ENCODE measurements at regions not wholly inside any gene's neighbourhood (a gene's known extent, or its start where the extent isn't known, plus 50 kb on each side); places are given as distances from the start of the nearest gene placed in this dataset.

DNA sequence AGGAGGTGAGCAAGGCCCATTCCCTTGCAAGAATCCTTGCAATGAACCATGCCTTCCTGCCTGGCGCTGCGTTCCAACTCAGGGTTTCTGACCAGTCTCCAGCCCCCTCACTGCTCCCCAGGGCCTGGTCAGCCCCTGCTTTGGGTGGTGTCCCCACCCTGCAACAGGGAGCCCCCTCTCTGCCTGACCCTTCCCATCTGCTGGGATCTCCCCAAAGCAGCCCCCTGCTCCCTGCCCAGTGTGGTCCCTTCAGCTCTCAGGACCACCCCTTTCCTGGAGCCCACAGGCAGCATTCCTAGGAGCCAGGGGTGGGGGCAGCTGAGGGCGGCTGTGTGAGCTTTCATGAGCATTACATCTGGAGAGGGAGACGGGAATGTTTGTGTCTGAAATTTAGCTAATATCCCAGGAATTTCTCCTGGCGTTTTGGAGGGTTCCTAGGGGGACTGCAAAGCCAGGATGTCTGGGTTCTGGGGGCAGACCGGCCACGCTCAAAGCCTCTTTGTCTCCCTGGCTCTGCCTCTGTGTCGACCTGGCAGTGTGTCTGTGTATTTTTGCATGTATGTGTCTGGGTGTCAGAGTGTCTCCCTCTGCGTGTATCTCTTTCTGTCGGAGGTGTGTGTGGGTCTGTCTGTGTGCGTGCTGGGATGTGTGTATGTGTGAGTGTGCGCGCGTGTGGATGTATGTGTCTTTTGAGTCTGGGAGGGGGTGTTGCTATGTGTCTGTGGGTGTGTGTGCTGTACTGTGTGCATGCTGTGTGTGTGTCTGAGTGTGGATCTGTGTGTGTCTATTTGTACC lies 300.5 kb upstream of the ZMIZ1 start:
- DNase-seq: no peak

DNA sequence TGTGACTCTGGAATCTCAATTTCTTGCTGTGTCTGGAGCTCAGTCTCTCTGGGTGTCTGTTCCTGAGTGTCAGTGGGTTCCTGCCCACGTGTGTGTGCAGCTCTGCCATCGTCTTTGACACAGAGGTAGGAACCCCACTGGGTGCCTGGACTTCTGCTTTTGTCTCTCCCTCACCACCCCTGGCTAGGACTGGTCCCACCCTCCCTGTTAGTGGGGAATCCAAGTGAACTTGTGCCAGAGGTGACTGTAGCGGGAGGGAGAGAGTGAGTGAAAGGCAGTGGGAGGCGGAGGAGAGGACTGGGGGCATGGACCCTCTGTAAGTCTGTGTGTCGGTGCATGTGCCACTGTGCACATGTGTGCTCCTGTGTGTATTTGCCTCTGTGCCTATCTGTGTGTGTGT lies 299.9 kb upstream of the ZMIZ1 start:
- no peak for DNase-seq

DNA sequence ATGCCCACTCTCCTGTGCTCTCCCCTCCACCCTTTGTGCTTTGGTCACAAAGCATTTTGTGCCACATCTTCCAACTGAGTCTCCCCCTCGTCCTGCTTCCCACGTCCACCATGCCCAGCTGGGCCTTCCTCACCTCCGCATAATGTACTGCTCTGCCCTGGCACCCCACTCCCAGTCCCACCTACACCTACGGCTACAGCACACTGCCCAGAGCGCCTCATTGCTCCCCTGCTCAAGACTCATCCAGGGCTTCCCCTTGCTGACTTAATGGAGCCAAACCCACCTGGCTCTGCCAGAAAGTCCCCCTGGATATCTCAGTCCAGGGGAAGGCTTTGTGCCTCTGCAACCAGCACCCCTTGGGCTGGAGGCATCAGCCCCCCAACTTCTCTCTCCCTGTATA lies 299.2 kb upstream of the ZMIZ1 start:
- DNase-seq: no peak

DNA sequence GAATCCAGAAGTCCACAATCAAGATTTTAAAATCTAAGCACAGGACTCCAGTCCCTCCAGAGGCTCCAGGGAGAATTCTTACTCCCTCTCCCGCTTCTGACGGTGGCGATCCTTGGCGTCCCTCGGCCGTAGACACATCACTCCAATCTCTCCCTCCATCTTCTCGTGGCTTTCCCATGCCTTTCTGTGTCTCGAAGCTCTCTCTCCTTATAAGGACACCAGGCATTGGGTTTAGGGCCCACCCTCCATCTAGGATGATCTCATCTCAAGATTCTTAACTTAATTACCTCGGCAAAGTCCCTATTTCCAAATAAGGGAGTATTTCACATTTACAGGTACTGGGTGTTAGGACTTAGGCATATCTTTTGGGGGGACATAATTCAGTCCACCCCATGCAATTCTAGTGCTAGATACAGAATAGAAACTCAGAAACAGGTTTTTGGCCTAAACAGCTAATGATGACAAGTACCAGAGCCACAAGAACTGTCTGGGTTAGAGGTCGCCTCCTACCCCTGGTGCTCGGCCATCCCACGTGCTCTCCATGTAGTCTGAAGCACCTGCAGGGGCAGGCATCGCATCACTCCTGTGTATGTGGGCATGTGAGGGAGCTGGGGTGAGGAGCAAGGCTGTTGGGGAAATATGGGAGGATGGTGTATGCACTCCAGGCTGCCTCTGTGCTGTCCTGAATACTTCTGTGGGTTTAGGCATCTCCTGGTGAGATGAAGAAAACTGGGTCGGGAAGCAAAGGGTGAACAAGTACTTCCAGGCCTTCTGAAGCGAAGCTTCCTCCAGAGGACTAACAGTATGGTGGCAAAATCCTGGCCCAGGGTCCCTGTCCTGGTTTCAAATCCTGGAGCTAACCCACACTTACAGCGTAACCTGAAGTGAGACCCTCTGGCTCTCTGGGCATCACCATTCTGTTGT lies 298.3 kb upstream of the ZMIZ1 start:
- DNase-seq: no peak

DNA sequence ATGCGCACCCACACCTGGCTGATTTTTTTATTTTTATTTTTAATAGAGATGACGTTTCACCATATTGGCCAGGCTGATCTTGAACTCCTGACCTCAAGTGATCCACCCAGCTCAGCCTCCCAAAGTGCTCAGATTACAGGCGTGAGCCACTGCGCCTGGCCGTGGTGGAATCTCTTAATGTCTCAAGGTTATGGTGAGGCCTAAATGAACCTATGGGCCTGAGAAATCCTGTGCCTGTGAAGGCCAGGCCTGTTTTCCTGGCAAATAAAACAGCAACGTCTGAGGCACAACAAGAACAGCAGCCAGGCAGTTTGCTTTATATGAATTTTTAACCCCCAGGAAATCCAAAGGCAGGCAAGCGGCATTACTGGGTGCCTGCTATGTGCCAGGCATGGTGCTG lies 297.5 kb upstream of the ZMIZ1 start:
- DNase-seq: no peak

DNA sequence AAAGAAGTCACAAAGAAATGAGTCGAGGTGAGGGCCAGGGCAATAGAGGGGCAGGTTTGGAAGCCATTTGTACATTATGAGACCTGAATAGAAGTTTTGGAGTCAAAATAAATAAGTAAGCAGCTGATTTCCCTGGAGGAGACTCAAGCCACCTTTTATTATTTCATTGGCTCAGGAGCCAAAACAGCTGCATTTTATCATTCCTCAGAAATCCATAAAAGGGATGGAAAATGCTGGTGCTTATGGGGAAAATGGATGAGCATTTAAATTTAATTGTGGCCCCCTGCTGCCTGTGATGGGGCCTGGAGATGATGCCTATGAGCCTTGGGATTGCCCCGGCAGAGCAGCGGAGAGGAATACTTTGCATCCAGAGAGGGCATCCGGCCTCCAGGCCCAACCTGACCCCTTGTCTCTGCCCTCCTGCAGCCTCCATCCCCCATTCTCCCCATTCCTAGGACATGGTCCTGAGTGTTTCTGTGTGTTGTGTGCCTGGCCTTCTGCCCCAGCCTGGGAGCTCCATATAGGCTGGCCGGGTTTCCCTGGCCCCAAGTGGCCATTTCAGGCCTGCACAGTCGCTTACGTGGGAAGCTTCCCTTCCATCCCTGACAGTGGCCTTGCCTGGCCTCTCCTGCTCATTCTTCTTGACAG lies 296.8 kb upstream of the ZMIZ1 start:
- no peak for DNase-seq

DNA sequence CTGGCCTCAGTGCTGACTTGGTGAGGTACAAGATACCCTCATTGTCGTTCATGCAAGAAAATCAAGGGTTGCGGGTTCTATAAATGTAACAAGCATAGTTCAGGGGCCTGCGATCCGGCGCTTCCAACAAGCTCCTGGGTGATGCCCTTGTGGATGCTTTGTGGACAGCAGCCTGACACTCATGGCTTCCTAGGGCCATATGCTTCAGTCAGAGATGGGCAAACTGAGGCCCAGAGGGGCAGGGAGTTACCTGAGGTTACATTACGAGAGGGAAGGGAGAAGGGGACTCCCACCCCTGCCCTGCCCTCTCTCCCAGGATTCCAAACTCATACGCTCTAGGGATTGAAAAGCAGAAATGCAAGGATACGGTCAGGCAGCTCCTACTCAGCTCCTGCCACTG lies 296.3 kb upstream of the ZMIZ1 start:
- no peak for DNase-seq

DNA sequence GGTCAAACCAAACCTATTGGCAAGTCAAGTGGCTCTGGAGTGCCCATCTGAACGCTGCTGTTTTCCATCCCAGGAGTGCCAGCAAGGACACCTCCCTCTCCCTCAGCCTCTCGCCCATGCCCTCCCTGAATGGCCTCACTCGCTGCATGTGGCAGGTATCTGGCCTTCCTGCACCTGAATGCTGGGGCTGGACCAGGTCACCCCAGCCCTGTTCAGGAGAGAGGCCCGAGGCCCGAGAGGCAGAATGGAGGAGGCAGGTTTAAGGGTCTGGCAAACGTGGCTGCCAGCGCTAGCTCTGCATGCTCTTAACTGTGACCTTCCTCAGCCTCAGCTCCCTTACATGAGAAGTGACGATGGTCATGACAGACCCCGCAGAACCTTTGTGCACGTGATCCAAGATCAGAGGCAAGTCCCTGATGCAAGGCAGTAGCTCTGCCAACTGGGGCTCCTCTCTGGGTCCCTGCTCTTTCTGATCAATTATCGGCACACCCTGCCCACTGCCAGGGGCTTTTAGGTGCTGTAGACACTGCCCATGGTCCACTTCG lies 295.7 kb upstream of the ZMIZ1 start:
- no peak for DNase-seq

DNA sequence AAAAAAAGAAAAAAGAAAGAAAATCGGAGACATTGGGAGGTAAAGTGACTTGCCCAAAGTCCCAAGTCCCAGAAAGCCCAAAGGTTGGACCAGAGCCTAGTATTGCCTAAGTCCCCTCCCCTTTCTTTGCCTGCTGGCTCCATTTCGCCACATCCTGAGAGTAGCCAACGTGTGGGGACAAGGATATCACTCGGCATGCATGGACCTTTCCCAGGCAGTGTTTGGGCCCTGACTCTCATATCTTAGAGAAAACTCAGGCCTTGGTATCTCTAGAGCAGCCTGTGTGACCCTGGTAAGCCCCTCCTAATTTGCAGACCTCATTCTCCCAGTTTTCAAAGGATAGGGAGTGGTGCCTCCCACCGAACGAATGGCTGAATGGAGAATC lies 294.2 kb upstream of the ZMIZ1 start:
- DNase-seq: no peak

DNA sequence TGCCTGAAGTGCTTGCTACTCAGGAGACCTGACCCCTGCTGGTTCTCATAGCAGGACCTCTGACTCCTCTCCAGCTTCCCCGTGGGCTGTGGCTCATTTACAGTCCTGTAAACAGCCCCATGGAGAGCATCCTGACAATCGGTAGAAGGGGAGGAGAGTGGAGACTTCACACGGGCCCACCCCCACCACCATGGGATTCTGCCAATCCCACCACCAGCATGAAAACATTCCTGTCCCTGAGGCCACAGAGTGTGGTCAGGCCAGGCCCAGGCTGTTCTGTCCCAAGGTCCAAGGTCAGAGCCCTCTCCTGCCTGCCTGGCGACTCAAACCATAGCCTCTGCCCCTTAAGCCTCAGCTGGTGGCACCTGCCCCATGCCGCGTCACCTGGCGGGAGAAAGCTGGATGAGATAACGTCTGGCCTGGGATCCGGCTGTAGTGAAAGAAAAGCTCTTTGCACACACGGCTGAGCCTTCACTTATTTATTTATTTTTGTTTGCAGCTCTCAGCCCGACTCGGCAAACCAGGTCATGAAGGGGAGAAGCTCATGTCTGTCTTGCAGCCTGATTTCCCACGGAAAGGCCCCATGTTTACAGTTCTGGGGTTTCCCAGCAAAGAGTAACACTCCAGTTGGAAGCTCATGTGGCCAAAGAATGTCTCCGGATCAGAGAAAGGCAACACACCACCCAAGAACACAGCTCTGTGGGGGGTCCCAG lies 293.6 kb upstream of the ZMIZ1 start:
- DNase-seq: no peak

DNA sequence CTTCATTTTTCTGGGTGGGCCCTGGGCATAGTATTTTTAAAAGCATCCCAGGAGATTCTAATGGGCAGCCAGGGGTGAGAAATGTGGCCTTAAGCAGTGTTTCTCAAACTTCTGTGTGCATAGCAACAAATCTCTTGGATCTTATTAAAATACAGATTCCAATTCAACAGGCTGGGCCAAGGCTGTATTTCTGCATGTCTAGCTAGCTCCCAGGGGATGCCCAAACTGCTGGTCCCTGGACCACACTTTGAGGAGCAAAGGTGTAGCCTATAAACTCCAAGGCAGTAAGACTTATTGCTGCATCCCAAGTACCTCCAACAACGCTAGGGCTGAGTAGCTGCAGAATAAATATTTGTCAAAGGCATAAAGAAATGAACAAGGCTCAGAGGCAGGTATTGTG lies 292.9 kb upstream of the ZMIZ1 start:
- DNase-seq: no peak

DNA sequence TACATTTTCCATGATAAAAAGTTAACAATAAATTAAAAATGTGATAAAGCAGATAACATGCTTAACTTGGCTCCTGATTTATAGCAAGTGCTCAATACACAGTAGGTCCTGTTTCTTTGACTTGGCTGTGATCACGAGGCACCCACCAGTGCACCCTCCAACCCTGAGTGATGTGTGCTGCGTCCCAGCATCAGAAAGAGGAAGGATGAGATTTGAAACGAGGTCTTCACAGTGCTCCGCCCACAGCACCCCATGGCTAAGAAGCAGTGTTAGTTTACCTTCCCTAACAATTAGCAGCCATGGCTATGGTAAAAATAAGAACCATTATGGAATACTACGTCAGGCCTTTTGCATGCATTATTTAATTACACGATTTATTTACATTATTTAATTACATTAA lies 292.0 kb upstream of the ZMIZ1 start:
- no peak for DNase-seq

DNA sequence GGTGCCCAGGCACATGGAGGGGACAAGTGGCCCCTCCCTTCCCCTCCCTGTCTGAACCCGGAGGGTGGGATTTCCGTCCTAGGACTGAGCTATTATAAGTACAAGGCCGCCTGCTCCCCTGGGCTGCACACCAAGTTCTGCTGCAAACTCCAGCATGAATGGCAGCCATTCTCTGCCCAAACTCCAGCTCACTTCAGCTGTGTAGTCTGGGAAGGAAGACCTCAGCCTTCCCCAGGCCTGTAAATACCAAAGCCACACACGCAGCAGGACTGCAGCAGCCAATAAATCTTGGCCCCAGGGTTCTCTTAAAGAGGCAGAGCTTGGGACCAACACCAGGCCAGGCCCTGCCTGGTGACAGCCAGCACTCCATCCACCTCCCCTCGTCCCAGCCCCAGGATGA lies 291.3 kb upstream of the ZMIZ1 start:
- no peak for DNase-seq

DNA sequence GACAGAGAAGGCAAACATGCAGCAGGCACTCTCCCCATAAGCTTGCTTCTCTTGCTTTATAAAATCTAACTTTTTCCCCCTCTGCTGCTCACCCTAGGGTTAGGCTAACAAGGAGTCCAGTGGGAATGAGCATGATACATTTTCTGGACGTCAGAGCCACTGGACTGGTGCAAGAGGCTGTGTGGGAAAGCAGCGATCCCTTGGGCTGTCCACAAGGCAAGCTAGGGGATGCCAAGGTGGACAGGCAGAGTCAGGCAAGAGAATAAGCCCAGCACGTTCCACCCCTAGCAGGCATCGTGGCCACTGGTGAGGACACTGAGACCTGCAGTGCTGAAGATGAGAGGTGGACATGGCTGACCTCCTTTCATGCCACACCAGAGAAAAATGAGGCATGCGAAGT lies 290.9 kb upstream of the ZMIZ1 start:
- no peak for DNase-seq

DNA sequence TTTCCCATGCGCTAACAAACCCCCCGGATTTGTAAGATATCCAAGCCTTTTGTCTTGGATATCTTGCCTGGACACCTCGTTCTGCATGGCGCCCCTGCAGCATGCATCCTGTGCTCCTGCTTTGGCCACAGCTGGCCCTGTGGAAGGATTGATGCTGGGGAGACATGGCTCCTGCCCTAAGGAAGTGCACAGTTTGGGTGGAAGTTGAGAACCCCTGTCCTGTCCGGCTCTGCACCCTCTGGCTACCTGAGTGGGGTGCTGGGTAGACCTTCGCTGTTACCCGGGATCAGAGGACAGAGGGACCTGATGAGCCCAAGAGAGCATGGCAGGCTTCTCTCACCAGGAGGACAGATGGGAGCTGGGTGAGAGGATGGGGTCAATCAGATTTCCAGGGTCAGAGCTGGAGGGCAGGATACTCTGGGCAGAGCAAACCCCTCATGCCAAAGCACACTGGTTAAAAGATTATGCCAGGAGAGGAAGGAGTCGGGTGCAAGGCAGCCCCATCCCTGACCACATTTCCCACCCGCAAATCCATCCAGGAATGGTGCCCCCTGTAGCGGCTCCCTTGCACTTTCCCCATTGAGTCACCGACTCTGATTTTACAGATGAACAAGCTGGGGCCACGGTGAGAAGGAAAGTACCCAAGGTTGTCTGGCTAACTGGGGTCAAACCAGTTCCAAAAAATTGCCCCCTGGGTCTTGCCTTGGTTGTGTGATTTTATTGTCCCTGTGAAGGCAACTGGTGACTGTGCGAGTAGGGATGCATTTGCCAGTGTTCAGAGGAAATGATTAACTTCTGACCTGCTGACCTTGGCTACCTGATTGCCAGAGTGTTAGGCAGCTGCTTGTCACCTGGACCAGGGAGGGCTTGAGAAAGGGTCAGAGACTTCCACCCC lies 290.1 kb upstream of the ZMIZ1 start:
- no peak for DNase-seq

DNA sequence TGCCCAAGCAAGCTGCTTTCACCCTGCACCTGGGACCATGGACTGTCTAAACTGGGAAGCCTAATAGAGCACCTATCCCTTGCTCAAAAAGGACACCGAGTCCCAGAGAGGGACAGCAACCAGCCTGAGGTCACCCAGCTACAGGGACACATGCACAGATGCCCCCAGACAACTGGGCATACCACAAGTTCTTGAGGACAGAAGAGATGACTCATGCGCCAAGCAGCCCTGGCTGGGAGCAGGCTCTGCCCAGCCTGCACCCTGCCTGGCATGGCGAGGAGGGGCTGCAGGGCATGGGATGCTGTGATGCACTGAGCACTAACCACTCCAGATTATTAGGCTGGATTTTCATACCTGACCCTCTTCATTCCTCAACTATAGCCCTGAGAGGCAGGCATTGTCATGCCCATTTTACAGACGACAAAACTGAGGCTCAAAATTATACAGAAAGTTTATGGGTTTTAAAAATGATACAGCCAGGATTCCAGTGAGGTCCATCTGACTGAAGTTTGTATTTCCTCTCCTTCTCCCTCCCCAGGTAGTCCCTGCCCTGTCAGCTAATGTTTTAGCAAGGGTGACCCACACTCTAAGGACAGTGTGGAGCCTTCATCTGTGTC lies 289.3 kb upstream of the ZMIZ1 start:
- no peak for DNase-seq

DNA sequence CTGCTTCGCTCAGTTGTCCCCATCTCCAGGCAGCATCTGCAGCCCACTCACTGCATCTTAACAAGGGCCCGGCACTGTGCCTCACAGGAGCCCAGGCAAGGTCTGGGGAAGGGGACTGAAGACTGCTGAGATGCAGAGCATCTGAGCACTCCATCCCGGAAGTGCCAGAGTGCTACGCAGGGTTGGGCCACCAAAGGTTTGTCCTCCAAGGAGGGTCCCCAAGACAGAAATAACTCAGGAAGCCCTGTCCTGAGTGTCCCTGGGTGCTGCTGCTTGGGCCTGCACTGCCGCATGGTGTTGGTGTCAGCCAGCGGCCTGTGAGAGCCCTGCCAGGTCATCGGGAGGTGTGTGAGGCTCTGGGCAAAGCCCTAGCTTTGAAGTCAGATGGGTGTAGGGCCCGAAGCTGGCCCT lies 288.2 kb upstream of the ZMIZ1 start:
- DNase-seq: no peak

DNA sequence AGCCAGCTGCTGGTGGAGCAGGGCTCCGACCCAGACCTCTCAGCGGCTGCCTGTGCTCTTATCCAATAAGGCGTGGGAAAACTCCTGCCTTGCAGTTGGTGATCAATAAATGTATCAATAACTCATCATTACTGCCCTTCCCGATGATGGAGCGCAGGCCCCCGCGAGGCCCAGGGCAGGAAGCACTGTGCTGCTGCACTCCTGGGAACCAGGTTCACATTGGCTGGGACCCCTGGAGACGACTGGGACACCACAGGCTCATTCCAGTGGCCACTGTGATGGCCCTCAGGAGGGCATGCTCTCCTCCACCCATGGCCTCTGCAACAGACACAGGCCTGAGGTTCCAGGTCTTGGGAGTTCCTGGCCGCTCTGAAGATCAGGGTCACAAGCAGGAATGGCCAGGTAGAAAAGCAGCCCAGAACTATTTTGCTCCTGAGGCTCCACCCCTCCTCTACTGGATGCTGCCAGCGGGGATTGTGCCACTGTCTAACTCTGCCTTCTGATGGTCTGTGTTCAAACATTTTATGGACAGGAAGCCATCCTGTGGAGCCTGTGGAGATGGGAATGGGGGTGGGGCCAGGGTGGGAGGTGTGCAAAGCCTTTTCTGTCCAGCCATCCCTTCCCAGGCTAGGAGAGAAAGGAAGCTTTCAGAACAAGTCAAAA lies 287.4 kb upstream of the ZMIZ1 start:
- DNase-seq: no peak

DNA sequence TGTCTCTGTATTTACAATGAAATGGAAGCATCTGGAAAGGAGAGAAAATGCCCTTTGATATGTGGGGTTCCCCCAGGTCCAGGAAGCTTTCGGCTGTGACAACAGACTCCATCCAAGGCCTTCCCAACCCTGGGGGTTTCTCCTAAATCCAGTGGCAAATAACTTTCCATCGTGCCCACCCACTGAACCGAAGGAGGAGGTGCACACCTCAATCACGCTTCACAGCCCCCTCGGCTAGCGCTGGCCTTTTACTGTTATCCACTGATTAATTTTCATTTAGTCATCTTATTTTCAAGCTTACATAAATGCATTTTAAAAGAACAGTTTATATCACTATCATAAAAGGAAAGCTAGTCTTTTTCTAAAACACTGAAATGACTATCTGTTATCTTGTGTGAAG lies 286.8 kb upstream of the ZMIZ1 start:
- no peak for DNase-seq

DNA sequence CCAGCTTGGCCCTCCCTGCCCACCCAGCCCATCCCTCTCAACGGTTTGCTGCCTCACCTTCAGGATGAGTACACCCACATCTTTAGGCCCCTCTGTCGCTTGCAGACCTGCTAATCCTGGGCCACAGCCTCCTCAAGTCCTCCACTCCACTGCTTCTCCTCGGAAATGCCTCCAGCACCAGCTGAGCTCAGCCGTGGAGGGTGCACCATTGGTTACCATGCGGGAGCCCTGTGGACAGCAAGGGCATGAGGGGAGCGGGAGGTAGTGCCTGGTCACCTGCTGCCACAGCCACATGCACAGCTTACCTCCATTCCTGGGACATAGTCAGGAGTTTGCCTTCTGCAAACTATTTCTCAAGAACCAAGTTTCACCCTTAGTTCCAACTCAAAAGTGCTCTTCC lies 286.3 kb upstream of the ZMIZ1 start:
- DNase-seq: no peak

DNA sequence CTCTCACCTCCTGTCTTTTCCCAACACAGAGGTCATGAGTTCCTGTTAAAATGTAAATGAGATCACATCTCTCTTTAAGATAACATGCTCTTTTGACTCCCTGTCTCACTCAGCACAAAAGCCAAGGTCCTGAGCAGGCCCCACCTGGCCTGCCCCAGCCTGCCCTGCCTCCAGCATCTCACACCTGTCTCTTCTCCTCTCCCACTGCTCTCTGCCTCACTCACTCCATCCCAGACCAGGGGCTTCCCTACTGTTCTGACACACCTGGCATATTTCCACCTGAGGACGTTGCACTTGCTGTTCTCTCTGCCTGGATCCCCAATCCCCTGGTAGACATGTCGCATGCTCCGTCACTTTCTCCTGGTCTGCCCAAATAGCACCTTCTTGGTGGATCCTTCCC lies 285.0 kb upstream of the ZMIZ1 start:
- DNase-seq: no peak

Measured in activated CD8-positive, alpha-beta memory T cell treated with anti-CD3 and anti-CD28 coated beads, Interleukin-2, amount 50 U/mL, for 4 hours (primary cell).